Endothelial cell of umbilical vein (primary cell): ENCODE measurements at regions not wholly inside any gene's neighbourhood (a gene's known extent, or its start where the extent isn't known, plus 50 kb on each side); places are given as distances from the start of the nearest gene placed in this dataset.

Source experiments
- BruUV-seq: library from RNA; stranded (reverse); fragments of 400-500 nt; replicated peaks from 2 replicates; lab custom pipeline; 2021; lab: Mats Ljungman, UMichigan
- CTCF ChIA-PET: fragments of 300-600, 350-600 bp; sonication (Branson Sonifier 250); formaldehyde crosslinking; loops from one replicate; lab custom pipeline; 2021; ENCODE audit warnings: antibody characterized with exemption, inconsistent platforms; lab: Charles Lee
- POLR2A ChIA-PET: fragments of 300-600, 350-600 bp; sonication (Branson Sonifier 250); formaldehyde crosslinking; loops from one replicate; lab custom pipeline; 2021; ENCODE audit warnings: antibody characterized with exemption, inconsistent platforms; lab: Charles Lee
- DNase-seq: peaks from one replicate; pipeline ENCODE4 v3.0.0-alpha.2; 2011; ENCODE audit warnings: low read depth, low spot score
- FAIRE-seq: peaks from 2 replicates; lab custom pipeline; 2011; peaks lifted over from hg19 to GRCh38; lab: Jason Lieb, UNC
- H2AFZ ChIP-seq: 2 replicates; pipeline ENCODE4 v1.6.0; 2012; ENCODE audit warnings: low read depth, low read length, control low read depth, inconsistent platforms
- H3K27ac ChIP-seq: 2 replicates; pipeline ENCODE4 v1.5.1; 2011; ENCODE audit warnings: low read depth, mild to moderate bottlenecking, control low read depth, low read length, moderate library complexity; ENCODE audit not compliant: insufficient read depth
- H3K27me3 ChIP-seq, 2 experiments: 2 replicates each; pipeline versions ENCODE4 v1.6.0 to v1.6.1; 2011; ENCODE audit warnings: low read length in 2 of 2, mixed read lengths in 1 of 2; ENCODE audit not compliant: control insufficient read depth in 2 of 2, insufficient read depth in 2 of 2
- H3K36me3 ChIP-seq, 2 experiments: 2 replicates in 1 of 2; 3 replicates in 1 of 2; pipeline ENCODE4 v1.5.1; 2011; ENCODE audit warnings: low read length in 2 of 2, mild to moderate bottlenecking in 1 of 2, moderate library complexity in 1 of 2; ENCODE audit not compliant: control insufficient read depth in 2 of 2, insufficient read depth in 2 of 2; ENCODE audit errors: extremely low read depth in 1 of 2
- H3K4me1 ChIP-seq: 3 replicates; pipeline ENCODE4 v1.5.1; 2011; ENCODE audit warnings: mild to moderate bottlenecking, low read length; ENCODE audit not compliant: control insufficient read depth, insufficient read depth; ENCODE audit errors: extremely low read depth
- H3K4me2 ChIP-seq: 2 replicates; pipeline ENCODE4 v1.6.1; 2011; ENCODE audit warnings: low read length, control low read depth, mixed read lengths; ENCODE audit not compliant: insufficient read depth
- H3K4me3 ChIP-seq, 3 experiments: fragments of 200-600 bp in 1 of 3; sonication (generic), shearing (Covaris generic) in 1 of 3; replicated peaks in 1 of 3; 2 replicates each; pipeline ENCODE4 v1.5.1; 2011 to 2016; ENCODE audit warnings: control low read depth in 3 of 3, low read length in 3 of 3, mild to moderate bottlenecking in 2 of 3, inconsistent platforms in 1 of 3, low read depth in 1 of 3, moderate library complexity in 1 of 3; ENCODE audit not compliant: insufficient read depth in 1 of 3
- H3K79me2 ChIP-seq: 2 replicates; pipeline ENCODE4 v1.6.0; 2012; ENCODE audit warnings: low read length, inconsistent platforms; ENCODE audit not compliant: control insufficient read depth, insufficient read depth
- H3K9ac ChIP-seq: replicated peaks from 2 replicates; pipeline ENCODE3; 2011; ENCODE audit warnings: low read length, control low read depth; ENCODE audit not compliant: insufficient read depth; ENCODE audit errors: extremely low read depth
- H3K9me1 ChIP-seq: replicated peaks from 3 replicates; pipeline ENCODE4 v1.6.0; 2011; ENCODE audit warnings: mild to moderate bottlenecking, low read length; ENCODE audit not compliant: control insufficient read depth, insufficient read depth; ENCODE audit errors: extremely low read depth
- H3K9me3 ChIP-seq: replicated peaks from 2 replicates; pipeline ENCODE4 v1.5.1; 2012; ENCODE audit warnings: low read length, inconsistent platforms; ENCODE audit not compliant: control insufficient read depth, insufficient read depth
- H4K20me1 ChIP-seq: replicated peaks from 2 replicates; pipeline ENCODE3; 2011; ENCODE audit warnings: mild to moderate bottlenecking, low read length; ENCODE audit not compliant: control insufficient read depth, insufficient read depth; ENCODE audit errors: extremely low read depth
- CTCF ChIP-seq, 2 donors: IDR thresholded peaks; 1 replicate in 1 of 2; 2 replicates in 1 of 2; pipeline ENCODE4 v1.5.1; 2011; ENCODE audit warnings: low read length in 2 of 2, mild to moderate bottlenecking in 2 of 2, moderate library complexity in 2 of 2, control low read depth in 1 of 2, inconsistent platforms in 1 of 2, low read depth in 1 of 2; ENCODE audit not compliant: insufficient read depth in 1 of 2; ENCODE audit errors: extremely low read depth in 1 of 2
- EZH2 ChIP-seq: IDR thresholded peaks from 2 replicates; pipeline ENCODE4 v1.6.1; 2012; ENCODE audit warnings: borderline replicate concordance, low read depth, mild to moderate bottlenecking, moderate library complexity, low read length, inconsistent platforms; ENCODE audit not compliant: severe bottlenecking
- FOS ChIP-seq: IDR thresholded peaks from 2 replicates; pipeline ENCODE4 v1.6.1; 2011; ENCODE audit warnings: mild to moderate bottlenecking, low read length, moderate library complexity, borderline replicate concordance; ENCODE audit not compliant: insufficient read depth
- GATA2 ChIP-seq: IDR thresholded peaks from 2 replicates; pipeline ENCODE4 v1.7.0; 2011; ENCODE audit warnings: low read depth, mild to moderate bottlenecking, moderate library complexity, mixed read lengths, low read length; ENCODE audit not compliant: insufficient read length, insufficient read depth
- JUN ChIP-seq: IDR thresholded peaks from 2 replicates; pipeline ENCODE4 v1.6.1; 2011; ENCODE audit warnings: borderline replicate concordance, low read depth; ENCODE audit not compliant: insufficient read length, insufficient read depth
- MAX ChIP-seq: IDR thresholded peaks from 2 replicates; pipeline ENCODE4 v1.6.1; 2011; ENCODE audit not compliant: insufficient read depth, insufficient read length
- MYC ChIP-seq: IDR thresholded peaks from one replicate; pipeline ENCODE4 v1.6.1; 2011; ENCODE audit warnings: mild to moderate bottlenecking, low read depth, low read length
- POLR2A ChIP-seq: IDR thresholded peaks from 2 replicates; pipeline ENCODE4 v1.6.1; 2012; ENCODE audit warnings: low read depth, mild to moderate bottlenecking, control low read depth, low read length
- POLR2AphosphoS5 ChIP-seq: IDR thresholded peaks from 2 replicates; pipeline ENCODE4 v1.6.1; 2012; ENCODE audit warnings: low read depth, mild to moderate bottlenecking, control low read depth, low read length, moderate library complexity; ENCODE audit not compliant: insufficient read depth
- dilution Hi-C: fragments of 300-500 bp; cut with MboI; formaldehyde crosslinking; loops from one replicate; pipeline ENCODE4 v1.15.0; 2019; ENCODE audit warnings: low sequenced_read_pairs; ENCODE audit not compliant: extremely low pct_ligation_motif_present
- intact Hi-C: fragments of 100-400 bp; cut with micrococcal nuclease; formaldehyde crosslinking; loops from one replicate; pipeline ENCODE4 v1.10.0; 2022

- Histone ChIP-seq H2AFZ (no peak overlapping the region), H3K4me3 (no peak overlapping the region), H3K9ac (no peak overlapping the region), H3K79me2 (no peaks in the 10 kb centered on the region), H3K4me2 (no peak overlapping the region), H3K36me3 (no peaks in the 10 kb centered on the region), H3K9me3 (peaks cover 8% of the 10 kb centered on the region), H3K27me3 (no peaks in the 10 kb centered on the region), H3K9me1 (no peaks in the 10 kb centered on the region), H3K27ac (no peak overlapping the region), H3K4me1 (no peaks in the 10 kb centered on the region), H4K20me1 (no peaks in the 10 kb centered on the region)
- intact Hi-C loops = no loop called here
- FAIRE-seq = no peak
- dilution Hi-C loops = no loop called here
- POLR2A ChIA-PET = no interaction called here
- no peak for DNase-seq
- TF ChIP-seq MAX (no peak), GATA2 (no peak), CTCF (IDR thresholded peaks at IDR 0.05; ENCODE audit: extremely low read depth in 1 of 2, insufficient read depth in 1 of 2, low read depth in 1 of 2, low read length in 2 of 2) (no peak), POLR2A (no peak), JUN (no peak), FOS (no peak), POLR2AphosphoS5 (no peak), EZH2 (no peak), MYC (no peak)
- no TSS peak for BruUV-seq
- CTCF ChIA-PET = no interaction called here
These were observed 1303.0 kb upstream of the AGA start for GRCh38 chr4:178745203-178745602.
